HEK293T (cell line): ENCODE measurements at regions not wholly inside any gene's neighbourhood (a gene's known extent, or its start where the extent isn't known, plus 50 kb on each side); places are given as distances from the start of the nearest gene placed in this dataset.

Experiments
- CTCF ChIA-PET: fragments of 350-600 bp; formaldehyde crosslinking; extraction: SDS; loops from one replicate; lab custom pipeline; 2021; ENCODE audit warnings: antibody characterized with exemption, inconsistent platforms; lab: Yijun Ruan, JAX
- POLR2A ChIA-PET: fragments of 350-600 bp; formaldehyde crosslinking; extraction: SDS; loops from one replicate; lab custom pipeline; 2020; ENCODE audit warnings: antibody characterized with exemption, inconsistent platforms; lab: Yijun Ruan, JAX
- DNase-seq: peaks from one replicate; pipeline ENCODE4 v3.0.0; 2012; ENCODE audit warnings: mixed read lengths; ENCODE audit errors: extremely low spot score
- ARNT ChIP-seq: fragments of 450-650 bp; IDR thresholded peaks from 2 replicates; pipeline ENCODE4 v1.6.1; 2017; ENCODE audit warnings: mild to moderate bottlenecking
- BHLHE40 ChIP-seq: fragments of 450-650 bp; IDR thresholded peaks from 2 replicates; pipeline ENCODE4 v1.6.1; 2016; ENCODE audit warnings: mild to moderate bottlenecking, moderate library complexity, borderline replicate concordance
- CTBP1 ChIP-seq: fragments of 450-650 bp; IDR thresholded peaks from 2 replicates; pipeline ENCODE4 v1.6.1; 2016; ENCODE audit warnings: borderline replicate concordance
- ELF4 ChIP-seq: fragments of 450-650 bp; IDR thresholded peaks from 2 replicates; pipeline ENCODE4 v1.6.1; 2017; ENCODE audit warnings: antibody characterized with exemption
- FOXA1 ChIP-seq: fragments of 450-650 bp; IDR thresholded peaks from 2 replicates; pipeline ENCODE4 v1.6.1; 2016; ENCODE audit warnings: mild to moderate bottlenecking
- FOXK2 ChIP-seq: fragments of 450-650 bp; IDR thresholded peaks from 2 replicates; pipeline ENCODE4 v1.6.1; 2016; ENCODE audit warnings: mild to moderate bottlenecking
- FOXM1 ChIP-seq: fragments of 450-650 bp; IDR thresholded peaks from 2 replicates; pipeline ENCODE4 v1.6.1; 2017; ENCODE audit warnings: mild to moderate bottlenecking, borderline replicate concordance
- HDGF ChIP-seq: fragments of 450-650 bp; IDR thresholded peaks from 2 replicates; pipeline ENCODE4 v1.6.1; 2017; ENCODE audit warnings: antibody characterized with exemption, borderline replicate concordance
- L3MBTL2 ChIP-seq: fragments of 450-650 bp; conservative IDR thresholded peaks from 2 replicates; pipeline ENCODE4 v1.6.1; 2016; ENCODE audit warnings: mild to moderate bottlenecking
- LEF1 ChIP-seq: fragments of 450-650 bp; IDR thresholded peaks from 2 replicates; pipeline ENCODE4 v1.6.1; 2017; ENCODE audit warnings: mild to moderate bottlenecking, borderline replicate concordance
- NFRKB ChIP-seq: fragments of 450-650 bp; IDR thresholded peaks from 2 replicates; pipeline ENCODE4 v1.6.1; 2016; ENCODE audit warnings: mild to moderate bottlenecking, moderate library complexity
- PKNOX1 ChIP-seq: fragments of 450-650 bp; IDR thresholded peaks from 2 replicates; pipeline ENCODE4 v1.6.1; 2016
- SP1 ChIP-seq: fragments of 450-650 bp; IDR thresholded peaks from 2 replicates; pipeline ENCODE4 v1.6.1; 2017
- SUZ12 ChIP-seq: fragments of 450-650 bp; IDR thresholded peaks from 2 replicates; pipeline ENCODE4 v1.6.1; 2016; ENCODE audit warnings: mild to moderate bottlenecking
- TARDBP ChIP-seq: fragments of 450-650 bp; IDR thresholded peaks from 2 replicates; pipeline ENCODE4 v1.6.1; 2016
- ZNF384 ChIP-seq: fragments of 450-650 bp; IDR thresholded peaks from 2 replicates; pipeline ENCODE4 v1.6.1; 2016

- CTCF ChIA-PET: no interaction called here
- POLR2A ChIA-PET: no interaction called here
- TF ChIP-seq FOXM1: no peak
- TF ChIP-seq L3MBTL2: no peak
- TF ChIP-seq NFRKB: no peak
- TF ChIP-seq FOXK2: no peak
- no peak for TF ChIP-seq LEF1
- no peak for DNase-seq
Observed at GRCh38 chr10:43866712-43867111, 218.0 kb upstream of the ZNF32 start.

- ChIA-PET CTCF (no interaction called here), POLR2A (no interaction called here)
- no peak for DNase-seq
- TF ChIP-seq SP1 (no peak), FOXA1 (no peak), NFRKB (no peak), BHLHE40 (no peak), PKNOX1 (no peak), LEF1 (no peak), HDGF (no peak), FOXK2 (no peak), ARNT (no peak), TARDBP (no peak), FOXM1 (no peak), SUZ12 (no peak), ZNF384 (no peak), L3MBTL2 (no peak)
Observed at GRCh38 chr10:43865265-43866135, 216.8 kb upstream of the ZNF32 start.

- no peak for DNase-seq
- POLR2A ChIA-PET: no interaction called here
- TF ChIP-seq PKNOX1: no peak
- TF ChIP-seq ARNT: no peak
- no peak for TF ChIP-seq ZNF384
- no peak for TF ChIP-seq SUZ12
- TF ChIP-seq CTBP1: no peak
- TF ChIP-seq FOXK2: no peak
- TF ChIP-seq BHLHE40: no peak
- no peak for TF ChIP-seq ELF4
- TF ChIP-seq LEF1: no peak
- TF ChIP-seq NFRKB: no peak
- TF ChIP-seq HDGF: no peak
- no peak for TF ChIP-seq SP1
- TF ChIP-seq FOXA1: no peak
- no peak for TF ChIP-seq L3MBTL2
- no peak for TF ChIP-seq FOXM1
- no peak for TF ChIP-seq TARDBP
- CTCF ChIA-PET: no interaction called here
Observed at GRCh38 chr10:43864656-43865055, 216.0 kb upstream of the ZNF32 start.

- ChIA-PET POLR2A (no interaction called here), CTCF (no interaction called here)
- no peak for DNase-seq
Observed at GRCh38 chr10:43863859-43864591, 215.3 kb upstream of the ZNF32 start.

GRCh38 chr10:43863270-43863669 lies 214.6 kb upstream of the ZNF32 start:
- DNase-seq: no peak
- CTCF ChIA-PET: no interaction called here
- POLR2A ChIA-PET: no interaction called here
- TF ChIP-seq FOXM1 (no peak), HDGF (no peak), TARDBP (no peak), L3MBTL2 (no peak), FOXA1 (no peak), PKNOX1 (no peak), CTBP1 (no peak), ZNF384 (no peak), SP1 (no peak), BHLHE40 (no peak), ELF4 (no peak)

More at GRCh38 chr10:43863859-43864591, 215.3 kb upstream of the ZNF32 start:
- TF ChIP-seq NFRKB (no peak), PKNOX1 (no peak), SUZ12 (no peak), FOXK2 (no peak), ARNT (no peak), ELF4 (no peak), TARDBP (no peak), CTBP1 (no peak)
